Common myeloid progenitor, CD34-positive (primary cell): ENCODE measurements at regions not wholly inside any gene's neighbourhood (a gene's known extent, or its start where the extent isn't known, plus 50 kb on each side); places are given as distances from the start of the nearest gene placed in this dataset.

Source experiments
- CTCF ChIA-PET: fragments of 350-600 bp; sonication (Branson Sonifier 250); formaldehyde crosslinking; loops from one replicate; lab custom pipeline; 2021; ENCODE audit warnings: antibody characterized with exemption; lab: Charles Lee
- POLR2A ChIA-PET: fragments of 350-600 bp; sonication (Branson Sonifier 250); formaldehyde crosslinking; loops from one replicate; lab custom pipeline; 2021; ENCODE audit warnings: antibody characterized with exemption; lab: Charles Lee
- DNase-seq, 3 donors: peaks; one replicate each; pipeline versions ENCODE4 v3.0.0 to v3.0.0-alpha.2; 2013
- H3K27ac ChIP-seq, 2 experiments: 1 replicate in 1 of 2; 2 replicates in 1 of 2; pipeline ENCODE4 v1.7.0; 2013; ENCODE audit warnings: inconsistent platforms in 2 of 2, low read length in 2 of 2, mild to moderate bottlenecking in 2 of 2, low read depth in 1 of 2, moderate library complexity in 1 of 2; ENCODE audit not compliant: severe bottlenecking in 2 of 2, insufficient read depth in 1 of 2, poor library complexity in 1 of 2
- H3K27me3 ChIP-seq, 5 experiments: replicated peaks in 2 of 5; 1 replicate in 3 of 5; 2 replicates in 2 of 5; pipeline versions ENCODE4 v1.6.1 to v1.7.0; 2013; ENCODE audit warnings: low read length in 4 of 5, mild to moderate bottlenecking in 2 of 5, moderate library complexity in 2 of 5, inconsistent platforms in 1 of 5; ENCODE audit not compliant: insufficient read depth in 5 of 5, control insufficient read depth in 4 of 5
- H3K36me3 ChIP-seq, 4 experiments: 1 replicate in 2 of 4; 2 replicates in 2 of 4; pipeline versions ENCODE4 v1.6.1 to v1.7.0; 2013; ENCODE audit warnings: low read length in 3 of 4, control low read depth in 1 of 4, mild to moderate bottlenecking in 1 of 4; ENCODE audit not compliant: control insufficient read depth in 4 of 4, insufficient read depth in 4 of 4
- H3K4me1 ChIP-seq, 4 experiments: 1 replicate in 3 of 4; 2 replicates in 1 of 4; pipeline versions ENCODE4 v1.6.1 to v1.7.1; 2013; ENCODE audit warnings: low read length in 3 of 4, mild to moderate bottlenecking in 3 of 4, control low read depth in 1 of 4, inconsistent platforms in 1 of 4, moderate library complexity in 1 of 4; ENCODE audit not compliant: control insufficient read depth in 4 of 4, insufficient read depth in 4 of 4; ENCODE audit errors: control extremely low read depth in 1 of 4
- H3K4me3 ChIP-seq, 7 experiments: 1 replicate in 4 of 7; 2 replicates in 3 of 7; pipeline versions ENCODE4 v1.5.1 to v1.7.0; 2013; ENCODE audit warnings: mild to moderate bottlenecking in 7 of 7, low read length in 6 of 7, moderate library complexity in 6 of 7, inconsistent platforms in 2 of 7, low read depth in 2 of 7, control low read depth in 1 of 7; ENCODE audit not compliant: insufficient read depth in 4 of 7, control insufficient read depth in 1 of 7; ENCODE audit errors: extremely low read depth in 1 of 7
- H3K9me3 ChIP-seq, 5 experiments: 1 replicate in 4 of 5; 2 replicates in 1 of 5; pipeline versions ENCODE4 v1.6.1 to v1.7.1; 2013; ENCODE audit warnings: low read length in 4 of 5, mild to moderate bottlenecking in 2 of 5, inconsistent platforms in 1 of 5, low read depth in 1 of 5, moderate library complexity in 1 of 5; ENCODE audit not compliant: control insufficient read depth in 4 of 5, insufficient read depth in 2 of 5; ENCODE audit errors: control extremely low read depth in 1 of 5
- WGBS: methylation state at CpG from one replicate; pipeline ENCODE4 v1.1.5; 2013; ENCODE audit not compliant: insufficient coverage; 5-methylcytosine and 5-hydroxymethylcytosine counted together

DNA sequence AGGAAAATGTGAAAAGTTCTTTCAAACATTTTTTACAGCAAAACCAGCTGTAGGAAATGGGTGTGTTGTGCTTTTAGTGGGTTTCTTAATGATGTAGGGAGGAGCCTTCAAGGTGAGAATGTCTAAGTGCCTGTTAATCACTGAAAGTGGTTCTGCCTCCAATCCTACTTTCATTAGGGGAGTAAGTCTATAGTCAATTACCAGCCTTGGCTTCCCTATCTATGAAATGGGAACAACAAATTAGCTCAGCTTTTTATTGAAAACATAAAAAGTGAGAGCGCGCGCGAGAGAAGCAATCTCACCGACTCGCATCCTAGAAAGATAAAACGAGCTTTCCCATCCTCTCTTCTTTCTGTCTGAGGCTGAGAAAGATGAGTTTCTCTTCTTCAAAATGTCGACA, 140.0 kb upstream of the LHX5 start:
- POLR2A ChIA-PET = no interaction called here
- 79% methylated on average over 7 of the region's 8 CpGs for WGBS

DNA sequence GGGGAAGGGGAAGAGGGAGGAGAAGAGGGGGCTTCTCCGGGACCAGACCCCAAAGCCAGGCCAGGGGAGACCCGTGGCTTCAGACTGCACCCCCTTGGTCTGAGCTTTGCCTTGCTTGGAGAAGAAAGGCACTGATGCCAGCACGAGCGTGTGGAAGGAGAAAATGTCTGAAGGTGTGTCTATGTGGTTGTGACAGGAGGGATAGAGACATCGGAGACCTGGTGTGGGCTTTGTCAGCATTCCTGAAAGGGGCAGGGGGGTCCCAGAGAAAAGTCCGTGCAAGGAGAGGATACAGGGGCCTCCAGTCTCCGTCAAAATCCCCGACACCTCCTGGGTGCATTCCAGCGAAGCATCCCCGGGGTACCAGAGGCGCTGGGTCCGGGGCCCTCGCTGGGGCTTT, 139.0 kb upstream of the LHX5 start:
- H3K36me3 ChIP-seq = no peaks in the 10 kb centered on the region
- POLR2A ChIA-PET = no interaction called here
- WGBS = 0% methylated on average over 4 of the region's 13 CpGs
- H3K27ac ChIP-seq = no peak overlapping the region
- no peak overlapping the region for H3K4me3 ChIP-seq
- H3K9me3 ChIP-seq = peaks cover 0 to 9% (median 5%) of the 10 kb centered on the region in 5 experiments
- CTCF ChIA-PET = no interaction called here
- H3K4me1 ChIP-seq = no peaks in the 10 kb centered on the region
- H3K27me3 ChIP-seq = peaks cover 6 to 65% (median 40%) of the 10 kb centered on the region in 5 experiments
- DNase-seq = no peak

More for the DNA sequence above, 140.0 kb upstream of the LHX5 start:
- Histone ChIP-seq H3K27me3 (peaks cover 6 to 69% (median 40%) of the 10 kb centered on the region in 5 experiments), H3K36me3 (no peaks in the 10 kb centered on the region), H3K4me1 (no peaks in the 10 kb centered on the region), H3K27ac (no peak overlapping the region), H3K4me3 (no peak overlapping the region), H3K9me3 (peaks cover 0 to 9% (median 5%) of the 10 kb centered on the region in 5 experiments)
- CTCF ChIA-PET = no interaction called here
- DNase-seq = no peak

DNA sequence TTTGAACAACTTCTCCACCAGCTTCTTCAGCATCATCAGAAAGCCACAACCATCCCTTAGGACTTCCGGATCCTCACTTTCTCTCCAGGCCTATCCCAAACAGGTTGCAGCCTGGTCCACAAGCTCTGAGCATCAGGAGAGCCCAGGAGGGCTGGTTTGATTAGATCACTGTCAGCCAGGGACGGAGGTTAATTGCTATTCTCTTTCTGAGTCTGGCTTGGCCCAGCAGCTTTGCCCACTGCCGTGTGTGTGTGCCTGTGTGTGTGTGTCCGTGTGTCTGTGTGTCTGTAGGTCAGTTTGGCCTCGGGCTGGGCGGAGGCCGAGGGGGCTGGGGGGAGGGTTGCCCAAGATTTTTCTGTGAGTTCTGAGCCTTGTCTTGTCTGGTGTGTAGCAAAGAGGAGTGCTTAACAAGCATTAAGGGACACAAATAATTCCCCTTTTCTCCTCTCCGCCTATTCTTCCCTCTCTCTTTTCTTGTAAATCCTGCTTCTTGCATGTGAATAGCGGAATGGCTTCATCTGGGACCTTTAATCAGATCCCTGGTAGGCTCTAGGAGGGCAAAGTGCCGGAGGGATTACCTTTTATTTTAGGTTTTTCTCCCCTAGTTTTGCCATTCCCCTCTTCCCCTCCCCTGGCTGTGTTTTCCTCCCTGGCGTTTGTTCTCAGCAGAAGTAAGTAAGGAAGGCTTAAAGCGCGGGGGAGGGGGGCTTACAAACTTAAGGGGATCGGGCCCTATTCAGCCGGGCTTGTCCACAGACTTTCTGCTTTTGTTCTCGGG, 138.2 kb upstream of the LHX5 start:
- POLR2A ChIA-PET = no interaction called here
- Histone ChIP-seq H3K4me1 (no peaks in the 10 kb centered on the region), H3K36me3 (no peaks in the 10 kb centered on the region), H3K9me3 (peaks cover 0 to 9% (median 5%) of the 10 kb centered on the region in 5 experiments), H3K27me3 (peaks cover 6 to 64% (median 40%) of the 10 kb centered on the region in 5 experiments), H3K4me3 (no peak overlapping the region), H3K27ac (no peak overlapping the region)
- CTCF ChIA-PET = no interaction called here
- WGBS = 9% methylated on average over 10 of the region's 16 CpGs
- no peak for DNase-seq

- H3K9me3 ChIP-seq = no peaks in the 10 kb centered on the region
- H3K27ac ChIP-seq = no peak overlapping the region
- no peak overlapping the region for H3K4me3 ChIP-seq
- H3K27me3 ChIP-seq = peaks cover 0 to 22% (median 10%) of the 10 kb centered on the region in 5 experiments
- POLR2A ChIA-PET = no interaction called here
- CTCF ChIA-PET = no interaction called here
- no peaks in the 10 kb centered on the region for H3K36me3 ChIP-seq
- DNase-seq = no peak
- no peaks in the 10 kb centered on the region for H3K4me1 ChIP-seq
These were observed 133.0 kb upstream of the LHX5 start for GRCh38 chr12:113604666-113605065.

DNA sequence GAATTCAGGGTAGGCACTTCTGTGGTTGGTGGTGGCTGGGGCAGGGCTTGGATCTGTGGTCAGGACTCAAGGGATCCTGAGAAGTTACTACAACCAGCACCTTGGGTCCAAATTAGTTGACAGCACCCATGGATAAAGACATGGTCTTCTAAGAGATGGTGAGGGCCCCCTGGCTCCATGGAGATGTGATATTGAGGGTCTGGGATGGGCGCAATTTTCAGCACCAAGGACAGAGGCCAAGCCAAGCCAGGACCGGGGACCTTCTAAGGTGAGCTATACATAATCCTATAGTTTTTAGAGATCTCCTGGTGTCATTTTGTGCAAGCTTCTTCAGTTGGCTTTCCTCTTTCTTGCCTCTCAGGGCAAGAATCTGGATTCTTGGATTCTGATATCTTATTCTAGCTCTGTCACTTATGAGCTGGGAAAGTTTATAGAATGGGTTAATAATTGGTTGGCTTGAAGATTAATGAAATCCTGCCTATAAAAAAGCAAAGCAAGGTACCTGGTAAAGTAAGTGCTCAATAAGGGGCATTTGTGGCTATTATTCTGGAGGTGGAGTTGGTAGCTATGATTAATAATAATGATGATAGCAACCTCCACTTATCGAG, 130.1 kb upstream of the LHX5 start:
- POLR2A ChIA-PET = no interaction called here
- Histone ChIP-seq H3K4me3 (no peak overlapping the region), H3K27me3 (peaks cover 0 to 6% (median 3%) of the 10 kb centered on the region in 5 experiments), H3K9me3 (no peaks in the 10 kb centered on the region), H3K27ac (no peak overlapping the region), H3K4me1 (no peaks in the 10 kb centered on the region), H3K36me3 (no peaks in the 10 kb centered on the region)
- no CpG with 5 or more reads among the region's 3 CpGs for WGBS
- CTCF ChIA-PET = no interaction called here
- peak in 2 of 3 donors; percentile 15 to 18 for DNase-seq

- Histone ChIP-seq H3K4me1 (no peaks in the 10 kb centered on the region), H3K9me3 (peaks cover 0 to 4% (median 0%) of the 10 kb centered on the region in 5 experiments), H3K27ac (no peak overlapping the region), H3K27me3 (peaks cover 0 to 7% (median 6%) of the 10 kb centered on the region in 5 experiments), H3K36me3 (no peaks in the 10 kb centered on the region), H3K4me3 (no peak overlapping the region)
- ChIA-PET POLR2A (no interaction called here), CTCF (no interaction called here)
- WGBS = 76% methylated on average over 11 of the region's 11 CpGs
- DNase-seq = no peak
These were observed 127.2 kb upstream of the LHX5 start for GRCh38 chr12:113598815-113599406.

- Histone ChIP-seq H3K4me3 (no peak overlapping the region), H3K36me3 (no peaks in the 10 kb centered on the region), H3K27me3 (peaks cover 4 to 24% (median 10%) of the 10 kb centered on the region in 5 experiments), H3K4me1 (peaks cover 0 to 5% (median 2%) of the 10 kb centered on the region in 4 experiments), H3K9me3 (peaks cover 0 to 4% (median 0%) of the 10 kb centered on the region in 5 experiments), H3K27ac (no peak overlapping the region)
- CTCF ChIA-PET = no interaction called here
- DNase-seq = no peak
- POLR2A ChIA-PET = no interaction called here
- no CpG with 5 or more reads among the region's 2 CpGs for WGBS
These were observed 123.3 kb upstream of the LHX5 start for GRCh38 chr12:113594967-113595366.
